ENCODE measurements at regions not wholly inside any gene's neighbourhood (a gene's known extent, or its start where the extent isn't known, plus 50 kb on each side); places are given as distances from the start of the nearest gene placed in this dataset.
"Not testable (repeated sequence)": the region's sequence is repeated elsewhere in the genome, so short reads cannot be mapped to it uniquely, and the experiment has no call there.

- TF ChIP-seq CTCF (IDR thresholded peaks at IDR 0.05; ENCODE audit: low read depth, low read length), result no peak
- no peak for TF ChIP-seq EZH2phosphoT487 (IDR thresholded peaks at IDR 0.05; ENCODE audit: low read depth)
These were observed 280.2 kb upstream of the ECI2 start for GRCh38 chr6:4415549-4415948.

GRCh38 chr6:4414078-4414477, 278.7 kb upstream of the ECI2 start:
- H3K27me3 ChIP-seq (ENCODE audit: low read depth, low read length); H3K4me2 ChIP-seq (ENCODE audit: low read length); H3K27ac ChIP-seq (ENCODE audit: low read length); H4K20me1 ChIP-seq (ENCODE audit: insufficient read depth, low read length); H2AFZ ChIP-seq (ENCODE audit: low read depth, low read length); H3K4me1 ChIP-seq (ENCODE audit: low read length); H3K79me2 ChIP-seq (ENCODE audit: low read length); H3K4me3 ChIP-seq (ENCODE audit: low read length); H3K36me3 ChIP-seq (replicated peaks; ENCODE audit: low read depth, low read length); H3K9me3 ChIP-seq (ENCODE audit: insufficient read depth, low read length); H3K9ac ChIP-seq (ENCODE audit: low read length): not testable (repeated sequence)

More at GRCh38 chr6:4415549-4415948, 280.2 kb upstream of the ECI2 start:
- Histone ChIP-seq H3K79me2 (ENCODE audit: low read length) (no peaks in the 10 kb centered on the region), H3K4me3 (ENCODE audit: low read length) (no peak overlapping the region), H3K4me1 (ENCODE audit: low read length) (peaks cover 4% of the 10 kb centered on the region; the same call in 1 of the 2 replicates), H3K27me3 (ENCODE audit: low read depth, low read length) (no peaks in the 10 kb centered on the region), H3K27ac (ENCODE audit: low read length) (no peak overlapping the region), H4K20me1 (ENCODE audit: insufficient read depth, low read length) (no peaks in the 10 kb centered on the region), H3K36me3 (replicated peaks; ENCODE audit: low read depth, low read length) (no peaks in the 10 kb centered on the region), H3K4me2 (ENCODE audit: low read length) (no peak overlapping the region), H3K9ac (ENCODE audit: low read length) (no peak overlapping the region), H2AFZ (ENCODE audit: low read depth, low read length) (no peak overlapping the region), H3K9me3 (ENCODE audit: insufficient read depth, low read length) (0 out of 2 replicates have a peak, but pooled peaks cover 2% of the 10 kb centered on the region)

- no peak overlapping the region for H3K4me2 ChIP-seq (ENCODE audit: low read length)
- H3K9me3 ChIP-seq (ENCODE audit: insufficient read depth, low read length), result no peaks in the 10 kb centered on the region
- no peaks in the 10 kb centered on the region for H3K79me2 ChIP-seq (ENCODE audit: low read length)
- peaks cover 1% of the 10 kb centered on the region for H3K4me1 ChIP-seq (ENCODE audit: low read length)
- TF ChIP-seq CTCF (IDR thresholded peaks at IDR 0.05; ENCODE audit: low read depth, low read length) (no peak), EZH2phosphoT487 (IDR thresholded peaks at IDR 0.05; ENCODE audit: low read depth) (no peak)
- no peak overlapping the region for H3K9ac ChIP-seq (ENCODE audit: low read length)
- H2AFZ ChIP-seq (ENCODE audit: low read depth, low read length), result no peak overlapping the region
- H4K20me1 ChIP-seq (ENCODE audit: insufficient read depth, low read length), result no peaks in the 10 kb centered on the region
- H3K36me3 ChIP-seq (replicated peaks; ENCODE audit: low read depth, low read length), result no peaks in the 10 kb centered on the region
- H3K27ac ChIP-seq (ENCODE audit: low read length), result no peak overlapping the region
- no peaks in the 10 kb centered on the region for H3K27me3 ChIP-seq (ENCODE audit: low read depth, low read length)
- no peak overlapping the region for H3K4me3 ChIP-seq (ENCODE audit: low read length)
These were observed 277.7 kb upstream of the ECI2 start for GRCh38 chr6:4413073-4413472.

- H3K27ac ChIP-seq (ENCODE audit: low read length), result no peak overlapping the region
- no peak overlapping the region for H3K4me3 ChIP-seq (ENCODE audit: low read length)
- no peak overlapping the region for H3K9ac ChIP-seq (ENCODE audit: low read length)
- H2AFZ ChIP-seq (ENCODE audit: low read depth, low read length), result no peak overlapping the region
- peaks cover 7% of the 10 kb centered on the region for H3K4me1 ChIP-seq (ENCODE audit: low read length)
- H3K79me2 ChIP-seq (ENCODE audit: low read length), result no peaks in the 10 kb centered on the region
- H3K36me3 ChIP-seq (replicated peaks; ENCODE audit: low read depth, low read length), result no peaks in the 10 kb centered on the region
- H3K27me3 ChIP-seq (ENCODE audit: low read depth, low read length), result no peaks in the 10 kb centered on the region
- no peaks in the 10 kb centered on the region for H4K20me1 ChIP-seq (ENCODE audit: insufficient read depth, low read length)
- no peak for TF ChIP-seq CTCF (IDR thresholded peaks at IDR 0.05; ENCODE audit: low read depth, low read length)
- TF ChIP-seq EZH2phosphoT487 (IDR thresholded peaks at IDR 0.05; ENCODE audit: low read depth), result no peak
- H3K9me3 ChIP-seq (ENCODE audit: insufficient read depth, low read length), result no peaks in the 10 kb centered on the region
- H3K4me2 ChIP-seq (ENCODE audit: low read length), result no peak overlapping the region
These were observed 277.1 kb upstream of the ECI2 start for GRCh38 chr6:4412488-4412887.

GRCh38 chr6:4412077-4412476, 276.7 kb upstream of the ECI2 start:
- Histone ChIP-seq H3K27ac (ENCODE audit: low read length) (no peak overlapping the region), H2AFZ (ENCODE audit: low read depth, low read length) (no peak overlapping the region)

GRCh38 chr6:4407710-4408109, 272.3 kb upstream of the ECI2 start:
- not testable (repeated sequence) for H3K9me3 ChIP-seq (ENCODE audit: insufficient read depth, low read length); H2AFZ ChIP-seq (ENCODE audit: low read depth, low read length); H3K27me3 ChIP-seq (ENCODE audit: low read depth, low read length); H3K4me3 ChIP-seq (ENCODE audit: low read length); H4K20me1 ChIP-seq (ENCODE audit: insufficient read depth, low read length); H3K36me3 ChIP-seq (replicated peaks; ENCODE audit: low read depth, low read length); H3K9ac ChIP-seq (ENCODE audit: low read length); H3K79me2 ChIP-seq (ENCODE audit: low read length)
- Histone ChIP-seq H3K4me2 (ENCODE audit: low read length) (0 out of 2 replicates have a peak overlapping the region, but pooled peaks have one; percentile 9), H3K27ac (ENCODE audit: low read length) (peak overlapping the region; percentile 64), H3K4me1 (ENCODE audit: low read length) (peaks cover 16% of the 10 kb centered on the region)

More at GRCh38 chr6:4412077-4412476, 276.7 kb upstream of the ECI2 start:
- peaks cover 11% of the 10 kb centered on the region for H3K4me1 ChIP-seq (ENCODE audit: low read length)
- no peaks in the 10 kb centered on the region for H3K27me3 ChIP-seq (ENCODE audit: low read depth, low read length)
- H3K9ac ChIP-seq (ENCODE audit: low read length), result no peak overlapping the region
- TF ChIP-seq EZH2phosphoT487 (IDR thresholded peaks at IDR 0.05; ENCODE audit: low read depth) (no peak), CTCF (IDR thresholded peaks at IDR 0.05; ENCODE audit: low read depth, low read length) (no peak)
- no peak overlapping the region for H3K4me2 ChIP-seq (ENCODE audit: low read length)
- H3K9me3 ChIP-seq (ENCODE audit: insufficient read depth, low read length), result no peaks in the 10 kb centered on the region
- H3K79me2 ChIP-seq (ENCODE audit: low read length), result no peaks in the 10 kb centered on the region
- no peak overlapping the region for H3K4me3 ChIP-seq (ENCODE audit: low read length)
- no peaks in the 10 kb centered on the region for H3K36me3 ChIP-seq (replicated peaks; ENCODE audit: low read depth, low read length)
- no peaks in the 10 kb centered on the region for H4K20me1 ChIP-seq (ENCODE audit: insufficient read depth, low read length)
